HCT116 (cell line): ENCODE measurements at regions not wholly inside any gene's neighbourhood (a gene's known extent, or its start where the extent isn't known, plus 50 kb on each side); places are given as distances from the start of the nearest gene placed in this dataset.

Experiments used
- ATAC-seq: fragments of 200-7000 bp; cut with Tn5 transposase; 2 replicates; pipeline ENCODE4 v1.9.1; 2020; ENCODE audit warnings: mild to moderate bottlenecking, moderate library complexity
- BruUV-seq: library from RNA; stranded (reverse); fragments of 400-500 nt; replicated peaks from 2 replicates; lab custom pipeline; 2021; lab: Mats Ljungman, UMichigan
- CTCF ChIA-PET: fragments of 300-600 bp; sonication (Branson Sonifier 250); formaldehyde crosslinking; loops from one replicate; lab custom pipeline; 2021; ENCODE audit warnings: antibody characterized with exemption; lab: Charles Lee
- POLR2A ChIA-PET: fragments of 300-600, 350-600 bp; sonication (Branson Sonifier 250); formaldehyde crosslinking; loops from one replicate; lab custom pipeline; 2021; ENCODE audit warnings: antibody characterized with exemption; lab: Charles Lee
- RAD21 ChIA-PET, 2 experiments: fragments of 300-600 bp; sonication (Branson Sonifier 250); formaldehyde crosslinking; loops; one replicate each; lab custom pipeline; 2023; ENCODE audit warnings: low total read pairs in 2 of 2; ENCODE audit not compliant: uncharacterized antibody in 2 of 2, unreplicated experiment in 2 of 2, low non-redundant PET in 1 of 2; lab: Charles Lee
- DNase-seq: peaks from one replicate; pipeline ENCODE4 v3.0.0-alpha.2; 2010; ENCODE audit warnings: low read depth, low spot score
- H2AFZ ChIP-seq: fragments of 200-600 bp; shearing (Covaris generic), sonication (generic); 2 replicates; pipeline ENCODE4 v1.6.1; 2017; ENCODE audit warnings: low read depth, mixed run types, mixed read lengths, antibody characterized with exemption, low read length; ENCODE audit not compliant: poor library complexity, severe bottlenecking
- H3K27ac ChIP-seq: 2 replicates; pipeline ENCODE4 v1.5.1; 2012; ENCODE audit warnings: low read depth, low read length
- H3K27me3 ChIP-seq: fragments of 200-600 bp; sonication (generic); 2 replicates; pipeline ENCODE4 v1.6.1; 2016; ENCODE audit warnings: mixed run types, low read length, mixed read lengths; ENCODE audit not compliant: insufficient read depth
- H3K36me3 ChIP-seq, 2 experiments: fragments of 200-500 bp in 1 of 2; fragments of 200-600 bp in 1 of 2; sonication (Bioruptor generic) in 1 of 2; sonication (generic) in 1 of 2; 2 replicates each; pipeline versions ENCODE4 v1.5.1 to v1.6.1; 2014 to 2016; ENCODE audit warnings: low read length in 2 of 2, inconsistent platforms in 1 of 2, mixed read lengths in 1 of 2, mixed run types in 1 of 2; ENCODE audit not compliant: insufficient read depth in 2 of 2, control insufficient read depth in 1 of 2
- H3K4me1 ChIP-seq, 2 experiments: fragments of 200-600 bp in 1 of 2; sonication (generic) in 1 of 2; 2 replicates each; pipeline versions ENCODE4 v1.5.1 to v1.6.1; 2012 to 2017; ENCODE audit warnings: low read length in 2 of 2, inconsistent platforms in 1 of 2, mild to moderate bottlenecking in 1 of 2, mixed read lengths in 1 of 2, mixed run types in 1 of 2, moderate library complexity in 1 of 2; ENCODE audit not compliant: insufficient read depth in 2 of 2, control insufficient read depth in 1 of 2
- H3K4me2 ChIP-seq: fragments of 200-600 bp; sonication (generic); 2 replicates; pipeline ENCODE4 v1.6.1; 2017; ENCODE audit warnings: mixed run types, low read length, mixed read lengths
- H3K4me3 ChIP-seq, 2 experiments: fragments of 200-600 bp in 1 of 2; sonication (generic) in 1 of 2; replicated peaks in 1 of 2; 2 replicates each; pipeline ENCODE4 v1.5.1; 2011 to 2016; ENCODE audit warnings: low read length in 2 of 2, control low read depth in 1 of 2, low read depth in 1 of 2, mild to moderate bottlenecking in 1 of 2, mixed read lengths in 1 of 2, mixed run types in 1 of 2
- H3K79me2 ChIP-seq: fragments of 200-600 bp; sonication (generic); 2 replicates; pipeline ENCODE4 v1.6.1; 2017; ENCODE audit warnings: mild to moderate bottlenecking, mixed run types, low read length, moderate library complexity, mixed read lengths; ENCODE audit not compliant: insufficient read depth
- H3K9ac ChIP-seq: fragments of 200-600 bp; sonication (generic); 2 replicates; pipeline ENCODE4 v1.6.1; 2016; ENCODE audit warnings: low read length, mixed read lengths
- H3K9me2 ChIP-seq: fragments of 200-600 bp; sonication (generic), shearing (Covaris generic); 2 replicates; pipeline ENCODE4 v1.6.1; 2017; ENCODE audit warnings: mixed run types, mild to moderate bottlenecking, moderate library complexity; ENCODE audit not compliant: insufficient read depth
- H3K9me3 ChIP-seq, 2 experiments: fragments of 200-500 bp in 1 of 2; fragments of 200-600 bp in 1 of 2; sonication (Bioruptor generic) in 1 of 2; sonication (generic) in 1 of 2; 2 replicates each; pipeline ENCODE4 v1.6.1; 2014 to 2017; ENCODE audit warnings: low read length in 2 of 2, mixed read lengths in 2 of 2, inconsistent platforms in 1 of 2, low read depth in 1 of 2, mild to moderate bottlenecking in 1 of 2, mixed run types in 1 of 2, moderate library complexity in 1 of 2; ENCODE audit not compliant: control insufficient read depth in 1 of 2, insufficient read depth in 1 of 2
- H4K20me1 ChIP-seq: fragments of 200-600 bp; sonication (generic), shearing (Covaris generic); 2 replicates; pipeline ENCODE4 v1.6.1; 2017; ENCODE audit warnings: mixed run types, mild to moderate bottlenecking, moderate library complexity; ENCODE audit not compliant: insufficient read depth
- CBX3 ChIP-seq: IDR thresholded peaks from 2 replicates; pipeline ENCODE4 v1.6.1; 2012; ENCODE audit warnings: low read depth
- CEBPB ChIP-seq: IDR thresholded peaks from 2 replicates; pipeline ENCODE4 v1.6.1; 2012; ENCODE audit warnings: low read depth
- EGR1 ChIP-seq: IDR thresholded peaks from 2 replicates; pipeline ENCODE4 v1.6.1; 2012; ENCODE audit warnings: low read depth
- ELF1 ChIP-seq: IDR thresholded peaks from 2 replicates; pipeline ENCODE4 v1.6.1; 2012; ENCODE audit warnings: low read depth, borderline replicate concordance
- EZH2 ChIP-seq: fragments of 200-600 bp; sonication (generic); IDR thresholded peaks from 2 replicates; pipeline ENCODE4 v1.6.1; 2017; ENCODE audit warnings: antibody characterized with exemption, mixed run types
- FOSL1 ChIP-seq: IDR thresholded peaks from 2 replicates; pipeline ENCODE4 v1.6.1; 2012; ENCODE audit warnings: low read depth
- JUND ChIP-seq: IDR thresholded peaks from 2 replicates; pipeline ENCODE4 v1.6.1; 2012
- POLR2A ChIP-seq: IDR thresholded peaks from 2 replicates; pipeline ENCODE4 v1.7.0; 2011; ENCODE audit warnings: borderline replicate concordance; ENCODE audit not compliant: insufficient read depth, insufficient read length; ENCODE audit errors: extremely low read depth
- POLR2AphosphoS5 ChIP-seq: IDR thresholded peaks from 2 replicates; pipeline ENCODE4 v1.6.1; 2011; ENCODE audit warnings: mild to moderate bottlenecking, low read depth, low read length, moderate library complexity
- RAD21 ChIP-seq: IDR thresholded peaks from 2 replicates; pipeline ENCODE4 v1.6.1; 2012; ENCODE audit warnings: low read depth, mild to moderate bottlenecking
- SIN3A ChIP-seq: IDR thresholded peaks from 2 replicates; pipeline ENCODE4 v1.6.1; 2012; ENCODE audit warnings: low read depth
- SP1 ChIP-seq: IDR thresholded peaks from 2 replicates; pipeline ENCODE4 v1.6.1; 2012; ENCODE audit warnings: low read depth
- SRF ChIP-seq: IDR thresholded peaks from 2 replicates; pipeline ENCODE4 v1.6.1; 2012; ENCODE audit warnings: low read depth
- YY1 ChIP-seq: IDR thresholded peaks from 2 replicates; pipeline ENCODE4 v1.6.1; 2011; ENCODE audit warnings: low read length, low read depth, moderate library complexity, mild to moderate bottlenecking; ENCODE audit not compliant: insufficient replicate concordance; ENCODE audit errors: extremely low read depth
- ZFX ChIP-seq: fragments of 450-650 bp; IDR thresholded peaks from 2 replicates; pipeline ENCODE4 v1.6.1; 2017
- ZNF274 ChIP-seq: fragments of 200-500 bp; sonication (Bioruptor generic); IDR thresholded peaks from 2 replicates; pipeline ENCODE4 v1.6.1; 2014; ENCODE audit warnings: mild to moderate bottlenecking, low read depth, low read length, inconsistent platforms
- intact Hi-C: fragments of 100-400 bp; cut with micrococcal nuclease; formaldehyde crosslinking; loops from 2 replicates; pipeline ENCODE4 v1.10.0; 2022
- TF ChIP-seq, protein P1 (sequence below), 3 experiments: fragments of 200-600 bp in 1 of 3; sonication (generic) in 1 of 3; IDR thresholded peaks in 2 of 3; conservative IDR thresholded peaks in 1 of 3; 2 replicates each; pipeline ENCODE4 v1.5.1; 2012 to 2017; ENCODE audit warnings: low read depth in 2 of 3, low read length in 2 of 3, antibody characterized with exemption in 1 of 3, borderline replicate concordance in 1 of 3, control low read depth in 1 of 3, mild to moderate bottlenecking in 1 of 3, mixed read lengths in 1 of 3, mixed run types in 1 of 3, moderate library complexity in 1 of 3; ENCODE audit not compliant: insufficient read depth in 1 of 3
- TF ChIP-seq, protein P2 (sequence below): IDR thresholded peaks from 2 replicates; pipeline ENCODE4 v1.6.1; 2012
- TF ChIP-seq, protein P3 (sequence below): IDR thresholded peaks from 2 replicates; pipeline ENCODE4 v1.6.1; 2012
- TF ChIP-seq, protein P4 (sequence below): IDR thresholded peaks from 2 replicates; pipeline ENCODE4 v1.6.1; 2012; ENCODE audit warnings: low read depth

DNA sequence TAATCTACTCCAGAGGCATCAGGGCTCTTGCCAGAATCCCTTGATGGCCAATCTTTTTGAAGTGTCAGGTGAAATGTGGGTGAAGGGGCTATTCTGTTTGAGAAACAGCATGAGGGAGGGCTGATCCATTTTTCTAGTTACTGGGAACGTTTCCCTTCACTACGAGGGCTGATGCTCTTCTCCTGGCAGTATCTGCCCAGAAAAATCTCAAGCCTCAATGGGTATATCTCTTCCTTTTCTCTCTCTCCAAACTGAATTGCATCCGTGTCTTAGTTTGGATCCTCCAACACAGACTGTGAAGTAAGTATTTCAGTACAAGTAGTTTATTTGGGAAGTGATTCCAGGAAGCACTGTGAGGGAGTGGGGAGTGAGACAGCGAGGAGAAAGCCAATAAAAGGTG lies 113.0 kb upstream of the NAV2 start:
- Histone ChIP-seq H3K4me2 (no peak overlapping the region), H2AFZ (no peak overlapping the region), H3K27me3 (peaks cover 12% of the 10 kb centered on the region), H3K27ac (no peak overlapping the region), H3K4me1 (peaks cover 0 to 6% of the 10 kb centered on the region in 2 experiments; a peak in 1 of 4 replicates), H3K36me3 (no peaks in the 10 kb centered on the region), H3K4me3 (no peak overlapping the region), H4K20me1 (no peaks in the 10 kb centered on the region), H3K9me2 (no peaks in the 10 kb centered on the region), H3K79me2 (no peaks in the 10 kb centered on the region), H3K9me3 (no peaks in the 10 kb centered on the region), H3K9ac (no peak overlapping the region)
- ChIA-PET RAD21 (no interaction called here), CTCF (no interaction called here), POLR2A (no interaction called here)
- intact Hi-C loops = no loop called here
- BruUV-seq = no TSS peak
- no peak for ATAC-seq
- TF ChIP-seq POLR2AphosphoS5 (no peak), FOSL1 (no peak), JUND (no peak), CBX3 (no peak), ZNF274 (no peak), CEBPB (no peak), EGR1 (no peak), SIN3A (no peak), SP1 (no peak), SRF (no peak), RAD21 (no peak), ZFX (no peak), EZH2 (no peak), YY1 (no peak), ELF1 (no peak), POLR2A (no peak)
- TF ChIP-seq, protein P1, sequence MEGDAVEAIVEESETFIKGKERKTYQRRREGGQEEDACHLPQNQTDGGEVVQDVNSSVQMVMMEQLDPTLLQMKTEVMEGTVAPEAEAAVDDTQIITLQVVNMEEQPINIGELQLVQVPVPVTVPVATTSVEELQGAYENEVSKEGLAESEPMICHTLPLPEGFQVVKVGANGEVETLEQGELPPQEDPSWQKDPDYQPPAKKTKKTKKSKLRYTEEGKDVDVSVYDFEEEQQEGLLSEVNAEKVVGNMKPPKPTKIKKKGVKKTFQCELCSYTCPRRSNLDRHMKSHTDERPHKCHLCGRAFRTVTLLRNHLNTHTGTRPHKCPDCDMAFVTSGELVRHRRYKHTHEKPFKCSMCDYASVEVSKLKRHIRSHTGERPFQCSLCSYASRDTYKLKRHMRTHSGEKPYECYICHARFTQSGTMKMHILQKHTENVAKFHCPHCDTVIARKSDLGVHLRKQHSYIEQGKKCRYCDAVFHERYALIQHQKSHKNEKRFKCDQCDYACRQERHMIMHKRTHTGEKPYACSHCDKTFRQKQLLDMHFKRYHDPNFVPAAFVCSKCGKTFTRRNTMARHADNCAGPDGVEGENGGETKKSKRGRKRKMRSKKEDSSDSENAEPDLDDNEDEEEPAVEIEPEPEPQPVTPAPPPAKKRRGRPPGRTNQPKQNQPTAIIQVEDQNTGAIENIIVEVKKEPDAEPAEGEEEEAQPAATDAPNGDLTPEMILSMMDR (IDR thresholded peaks at IDR 0.05 in 2 of 3, conservative IDR thresholded peaks at IDR 0.05 in 1 of 3; ENCODE audit: borderline replicate concordance in 1 of 3, insufficient read depth in 1 of 3, low read depth in 2 of 3, low read length in 2 of 3) = no peak
- TF ChIP-seq, protein P2, sequence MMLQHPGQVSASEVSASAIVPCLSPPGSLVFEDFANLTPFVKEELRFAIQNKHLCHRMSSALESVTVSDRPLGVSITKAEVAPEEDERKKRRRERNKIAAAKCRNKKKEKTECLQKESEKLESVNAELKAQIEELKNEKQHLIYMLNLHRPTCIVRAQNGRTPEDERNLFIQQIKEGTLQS = no peak
- TF ChIP-seq, protein P3, sequence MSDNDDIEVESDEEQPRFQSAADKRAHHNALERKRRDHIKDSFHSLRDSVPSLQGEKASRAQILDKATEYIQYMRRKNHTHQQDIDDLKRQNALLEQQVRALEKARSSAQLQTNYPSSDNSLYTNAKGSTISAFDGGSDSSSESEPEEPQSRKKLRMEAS = no peak
- TF ChIP-seq, protein P4, sequence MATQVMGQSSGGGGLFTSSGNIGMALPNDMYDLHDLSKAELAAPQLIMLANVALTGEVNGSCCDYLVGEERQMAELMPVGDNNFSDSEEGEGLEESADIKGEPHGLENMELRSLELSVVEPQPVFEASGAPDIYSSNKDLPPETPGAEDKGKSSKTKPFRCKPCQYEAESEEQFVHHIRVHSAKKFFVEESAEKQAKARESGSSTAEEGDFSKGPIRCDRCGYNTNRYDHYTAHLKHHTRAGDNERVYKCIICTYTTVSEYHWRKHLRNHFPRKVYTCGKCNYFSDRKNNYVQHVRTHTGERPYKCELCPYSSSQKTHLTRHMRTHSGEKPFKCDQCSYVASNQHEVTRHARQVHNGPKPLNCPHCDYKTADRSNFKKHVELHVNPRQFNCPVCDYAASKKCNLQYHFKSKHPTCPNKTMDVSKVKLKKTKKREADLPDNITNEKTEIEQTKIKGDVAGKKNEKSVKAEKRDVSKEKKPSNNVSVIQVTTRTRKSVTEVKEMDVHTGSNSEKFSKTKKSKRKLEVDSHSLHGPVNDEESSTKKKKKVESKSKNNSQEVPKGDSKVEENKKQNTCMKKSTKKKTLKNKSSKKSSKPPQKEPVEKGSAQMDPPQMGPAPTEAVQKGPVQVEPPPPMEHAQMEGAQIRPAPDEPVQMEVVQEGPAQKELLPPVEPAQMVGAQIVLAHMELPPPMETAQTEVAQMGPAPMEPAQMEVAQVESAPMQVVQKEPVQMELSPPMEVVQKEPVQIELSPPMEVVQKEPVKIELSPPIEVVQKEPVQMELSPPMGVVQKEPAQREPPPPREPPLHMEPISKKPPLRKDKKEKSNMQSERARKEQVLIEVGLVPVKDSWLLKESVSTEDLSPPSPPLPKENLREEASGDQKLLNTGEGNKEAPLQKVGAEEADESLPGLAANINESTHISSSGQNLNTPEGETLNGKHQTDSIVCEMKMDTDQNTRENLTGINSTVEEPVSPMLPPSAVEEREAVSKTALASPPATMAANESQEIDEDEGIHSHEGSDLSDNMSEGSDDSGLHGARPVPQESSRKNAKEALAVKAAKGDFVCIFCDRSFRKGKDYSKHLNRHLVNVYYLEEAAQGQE = no peak
- TF ChIP-seq, all 23 proteins: peak for 0
- DNase-seq = no peak
